K562 (cell line): ENCODE measurements at regions not wholly inside any gene's neighbourhood (a gene's known extent, or its start where the extent isn't known, plus 50 kb on each side); places are given as distances from the start of the nearest gene placed in this dataset.

Experiments used
- ATAC-seq: fragments of 200-7000 bp; cut with Tn5 transposase; 3 replicates; pipeline ENCODE4 v1.9.1; 2020; ENCODE audit warnings: moderate library complexity
- BruUV-seq: library from RNA; stranded (reverse); fragments of 400-500 nt; replicated peaks from 2 replicates; lab custom pipeline; 2021; lab: Mats Ljungman, UMichigan
- CTCF ChIA-PET: fragments of 300-600 bp; formaldehyde crosslinking; extraction: SDS; loops from one replicate; lab custom pipeline; 2021; ENCODE audit warnings: low intra/inter-chr PET ratio; lab: Yijun Ruan, JAX
- POLR2A ChIA-PET: fragments of 300-600, 350-650 bp; sonication (Branson Sonifier 250); formaldehyde crosslinking; extraction: SDS; loops from one replicate; lab custom pipeline; 2021; ENCODE audit warnings: antibody characterized with exemption, inconsistent platforms; lab: Yijun Ruan, JAX
- DNase-seq, 4 experiments: peaks; one replicate each; pipeline versions ENCODE4 v3.0.0 to v3.0.0-alpha.2; 2011 to 2018; ENCODE audit warnings: low spot score in 3 of 4, mixed read lengths in 3 of 4; ENCODE audit errors: extremely low read depth in 1 of 4
- FAIRE-seq: peaks from 2 replicates; lab custom pipeline; 2011; peaks lifted over from hg19 to GRCh38; lab: Jason Lieb, UNC
- H2AFZ ChIP-seq: 2 replicates; pipeline ENCODE4 v1.6.0; 2011; ENCODE audit warnings: low read depth, low read length, control low read depth, inconsistent platforms
- H3K27ac ChIP-seq: fragments of 200-600 bp; 3 replicates; pipeline ENCODE4 v1.8.0; 2011; ENCODE audit warnings: low read depth, mild to moderate bottlenecking, control low read depth, inconsistent platforms, low read length, moderate library complexity, mixed read lengths; ENCODE audit errors: extremely low read depth
- H3K27me3 ChIP-seq, 2 experiments: fragments of 300-600 bp in 1 of 2; 2 replicates in 1 of 2; 3 replicates in 1 of 2; pipeline versions ENCODE4 v1.6.0 to v1.8.0; 2011; ENCODE audit warnings: inconsistent platforms in 2 of 2, low read length in 2 of 2, mild to moderate bottlenecking in 1 of 2, mixed read lengths in 1 of 2, moderate library complexity in 1 of 2; ENCODE audit not compliant: control insufficient read depth in 2 of 2, insufficient read depth in 2 of 2
- H3K36me3 ChIP-seq: fragments of 300-600 bp; 3 replicates; pipeline ENCODE4 v1.8.0; 2011; ENCODE audit warnings: mild to moderate bottlenecking, low read length, inconsistent platforms; ENCODE audit not compliant: control insufficient read depth, insufficient read depth
- H3K4me1 ChIP-seq, 2 experiments: fragments of 200-600 bp in 1 of 2; replicated peaks in 1 of 2; 2 replicates in 1 of 2; 3 replicates in 1 of 2; pipeline versions ENCODE4 v1.5.1 to v1.8.0; 2011; ENCODE audit warnings: inconsistent platforms in 2 of 2, low read length in 2 of 2, mild to moderate bottlenecking in 1 of 2, mixed read lengths in 1 of 2, moderate library complexity in 1 of 2; ENCODE audit not compliant: control insufficient read depth in 2 of 2, insufficient read depth in 2 of 2
- H3K4me2 ChIP-seq: 2 replicates; pipeline ENCODE4 v1.6.1; 2011; ENCODE audit warnings: low read length, control low read depth, inconsistent platforms, mixed read lengths; ENCODE audit not compliant: insufficient read depth
- H3K4me3 ChIP-seq: fragments of 200-600 bp; sonication (generic), shearing (Covaris generic); 2 replicates; pipeline ENCODE4 v1.5.1; 2016; ENCODE audit warnings: control low read depth, inconsistent platforms
- H3K79me2 ChIP-seq: fragments of 200-600 bp; 3 replicates; pipeline ENCODE4 v1.8.0; 2011; ENCODE audit warnings: low read length, inconsistent platforms; ENCODE audit not compliant: control insufficient read depth, insufficient read depth
- H3K9ac ChIP-seq, 2 experiments: 2 replicates each; pipeline versions ENCODE4 v1.6.0 to v1.6.1; 2011; ENCODE audit warnings: low read depth in 2 of 2, low read length in 2 of 2, control low read depth in 1 of 2, inconsistent platforms in 1 of 2, mild to moderate bottlenecking in 1 of 2, mixed read lengths in 1 of 2; ENCODE audit not compliant: insufficient read depth in 1 of 2
- H3K9me1 ChIP-seq: one replicate; pipeline ENCODE4 v1.6.0; 2011; ENCODE audit warnings: inconsistent platforms, mild to moderate bottlenecking, low read length, moderate library complexity; ENCODE audit not compliant: control insufficient read depth, insufficient read depth
- H3K9me3 ChIP-seq: replicated peaks from 2 replicates; pipeline ENCODE4 v1.5.1; 2011; ENCODE audit warnings: low read depth, low read length, inconsistent platforms; ENCODE audit not compliant: control insufficient read depth, insufficient read depth
- H4K20me1 ChIP-seq: replicated peaks from 2 replicates; pipeline ENCODE4 v1.6.1; 2011; ENCODE audit warnings: low read length, inconsistent platforms, mixed read lengths; ENCODE audit not compliant: control insufficient read depth, insufficient read depth
- CREBBP ChIP-seq: IDR thresholded peaks from one replicate; pipeline ENCODE4 v1.6.1; 2012; ENCODE audit warnings: low read depth, mild to moderate bottlenecking, control low read depth, inconsistent platforms, low read length
- HOXB6 ChIP-seq: fragments of 250-450 bp; sonication (Bioruptor Pico); IDR thresholded peaks from 2 replicates; pipeline ENCODE4 v1.5.1; 2022; ENCODE audit warnings: mild to moderate bottlenecking, borderline replicate concordance
- NFIC ChIP-seq: fragments of 450-650 bp; IDR thresholded peaks from 2 replicates; pipeline ENCODE4 v1.6.1; 2017; ENCODE audit warnings: mild to moderate bottlenecking, inconsistent platforms
- PHTF2 ChIP-seq: fragments of 250-450 bp; sonication (Bioruptor Pico); IDR thresholded peaks from 2 replicates; pipeline ENCODE4 v1.5.0; 2021; ENCODE audit warnings: mild to moderate bottlenecking
- RBM25 ChIP-seq: fragments of 200-400 bp; formaldehyde crosslinking; IDR thresholded peaks from 2 replicates; pipeline ENCODE4 v1.6.1; 2018; ENCODE audit warnings: low read length, low read depth, moderate library complexity; ENCODE audit not compliant: severe bottlenecking
- U2AF2 ChIP-seq: fragments of 200-400 bp; formaldehyde crosslinking; optimal IDR thresholded peaks from 2 replicates; pipeline ENCODE3; 2017; ENCODE audit warnings: low read depth, mild to moderate bottlenecking, low read length
- XRCC4 ChIP-seq: IDR thresholded peaks from one replicate; pipeline ENCODE4 v1.6.1; 2011; ENCODE audit not compliant: insufficient read depth, insufficient read length; ENCODE audit errors: extremely low read depth
- WGBS: fragments of 100-300 bp; shearing (Covaris generic); methylation state at CpG from one replicate; pipeline ENCODE4 v1.1.6; 2016; ENCODE audit warnings: low coverage, mixed read lengths; ENCODE audit not compliant: insufficient coverage; ENCODE audit errors: missing lambda C conversion rate; 5-methylcytosine and 5-hydroxymethylcytosine counted together
- in situ Hi-C: fragments of 300-500 bp; cut with MboI; formaldehyde crosslinking; loops from 4 replicates; pipeline ENCODE4 v1.15.0; 2018; ENCODE audit warnings: inconsistent platforms, mixed read lengths
- intact Hi-C: fragments of 100-400 bp; cut with micrococcal nuclease; formaldehyde crosslinking; loops from 2 replicates; pipeline ENCODE4 v1.14.2; 2022
- TF ChIP-seq, protein P1 (sequence below): fragments of 250-450 bp; sonication (Bioruptor Pico); IDR thresholded peaks from 2 replicates; pipeline ENCODE4 v1.4.0; 2020
- TF ChIP-seq, protein P2 (sequence below): sonication (generic); formaldehyde crosslinking; IDR thresholded peaks from 2 replicates; pipeline ENCODE4 v1.8.0; 2023; ENCODE audit warnings: mild to moderate bottlenecking, missing genetic modification reagents
- TF ChIP-seq, protein P3 (sequence below), 2 experiments: fragments of 150-350 bp in 1 of 2; IDR thresholded peaks; 2 replicates each; pipeline ENCODE4 v1.6.1; 2012 to 2016; ENCODE audit warnings: low read depth in 2 of 2, low read length in 2 of 2, mild to moderate bottlenecking in 1 of 2, moderate library complexity in 1 of 2

DNA sequence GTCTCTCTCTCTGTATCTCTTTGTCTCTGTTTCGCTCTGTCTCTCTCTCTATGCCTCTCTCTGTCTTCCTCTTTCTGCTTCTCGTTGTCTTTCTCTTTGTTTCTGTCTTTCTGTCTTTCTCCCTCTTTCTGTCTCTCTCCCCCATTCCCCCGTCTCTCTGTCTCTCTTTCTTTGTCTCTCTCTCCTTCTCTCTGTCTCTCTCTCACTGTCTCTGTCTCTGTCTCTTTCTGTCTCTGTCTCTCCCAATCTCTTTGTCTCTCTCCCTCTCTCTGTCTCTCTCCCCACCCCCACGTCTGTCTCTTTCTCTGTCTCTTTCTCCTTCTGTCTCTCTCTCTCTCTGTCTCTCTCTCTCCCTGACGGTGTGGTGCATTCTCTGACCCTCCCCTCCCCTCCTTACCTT is 71.9 kb upstream of the ZNF516 start:
- Histone ChIP-seq H2AFZ (no peak overlapping the region), H3K27ac (no peak overlapping the region), H3K4me2 (no peak overlapping the region), H3K9me1 (no peaks in the 10 kb centered on the region), H3K79me2 (no peaks in the 10 kb centered on the region), H3K4me1 (no peaks in the 10 kb centered on the region), H4K20me1 (no peaks in the 10 kb centered on the region), H3K36me3 (no peaks in the 10 kb centered on the region), H3K27me3 (peaks cover 0 to 33% of the 10 kb centered on the region in 2 experiments; a peak in 2 of 5 replicates), H3K4me3 (no peak overlapping the region), H3K9ac (no peak overlapping the region), H3K9me3 (no peaks in the 10 kb centered on the region)
- intact Hi-C loops, result no loop called here
- FAIRE-seq (no peak), DNase-seq (no peak), ATAC-seq (no peak)
- WGBS, result 0% methylated on average over 1 of the region's 5 CpGs
- ChIA-PET POLR2A (no interaction called here), CTCF (no interaction called here)
- BruUV-seq, result no TSS peak
- in situ Hi-C loops, result no loop called here
- TF ChIP-seq CREBBP (no peak), HOXB6 (CRISPR knock-in tag) (no peak), U2AF2 (no peak), PHTF2 (no peak), NFIC (no peak), XRCC4 (no peak), RBM25 (no peak)
- TF ChIP-seq, protein P1, sequence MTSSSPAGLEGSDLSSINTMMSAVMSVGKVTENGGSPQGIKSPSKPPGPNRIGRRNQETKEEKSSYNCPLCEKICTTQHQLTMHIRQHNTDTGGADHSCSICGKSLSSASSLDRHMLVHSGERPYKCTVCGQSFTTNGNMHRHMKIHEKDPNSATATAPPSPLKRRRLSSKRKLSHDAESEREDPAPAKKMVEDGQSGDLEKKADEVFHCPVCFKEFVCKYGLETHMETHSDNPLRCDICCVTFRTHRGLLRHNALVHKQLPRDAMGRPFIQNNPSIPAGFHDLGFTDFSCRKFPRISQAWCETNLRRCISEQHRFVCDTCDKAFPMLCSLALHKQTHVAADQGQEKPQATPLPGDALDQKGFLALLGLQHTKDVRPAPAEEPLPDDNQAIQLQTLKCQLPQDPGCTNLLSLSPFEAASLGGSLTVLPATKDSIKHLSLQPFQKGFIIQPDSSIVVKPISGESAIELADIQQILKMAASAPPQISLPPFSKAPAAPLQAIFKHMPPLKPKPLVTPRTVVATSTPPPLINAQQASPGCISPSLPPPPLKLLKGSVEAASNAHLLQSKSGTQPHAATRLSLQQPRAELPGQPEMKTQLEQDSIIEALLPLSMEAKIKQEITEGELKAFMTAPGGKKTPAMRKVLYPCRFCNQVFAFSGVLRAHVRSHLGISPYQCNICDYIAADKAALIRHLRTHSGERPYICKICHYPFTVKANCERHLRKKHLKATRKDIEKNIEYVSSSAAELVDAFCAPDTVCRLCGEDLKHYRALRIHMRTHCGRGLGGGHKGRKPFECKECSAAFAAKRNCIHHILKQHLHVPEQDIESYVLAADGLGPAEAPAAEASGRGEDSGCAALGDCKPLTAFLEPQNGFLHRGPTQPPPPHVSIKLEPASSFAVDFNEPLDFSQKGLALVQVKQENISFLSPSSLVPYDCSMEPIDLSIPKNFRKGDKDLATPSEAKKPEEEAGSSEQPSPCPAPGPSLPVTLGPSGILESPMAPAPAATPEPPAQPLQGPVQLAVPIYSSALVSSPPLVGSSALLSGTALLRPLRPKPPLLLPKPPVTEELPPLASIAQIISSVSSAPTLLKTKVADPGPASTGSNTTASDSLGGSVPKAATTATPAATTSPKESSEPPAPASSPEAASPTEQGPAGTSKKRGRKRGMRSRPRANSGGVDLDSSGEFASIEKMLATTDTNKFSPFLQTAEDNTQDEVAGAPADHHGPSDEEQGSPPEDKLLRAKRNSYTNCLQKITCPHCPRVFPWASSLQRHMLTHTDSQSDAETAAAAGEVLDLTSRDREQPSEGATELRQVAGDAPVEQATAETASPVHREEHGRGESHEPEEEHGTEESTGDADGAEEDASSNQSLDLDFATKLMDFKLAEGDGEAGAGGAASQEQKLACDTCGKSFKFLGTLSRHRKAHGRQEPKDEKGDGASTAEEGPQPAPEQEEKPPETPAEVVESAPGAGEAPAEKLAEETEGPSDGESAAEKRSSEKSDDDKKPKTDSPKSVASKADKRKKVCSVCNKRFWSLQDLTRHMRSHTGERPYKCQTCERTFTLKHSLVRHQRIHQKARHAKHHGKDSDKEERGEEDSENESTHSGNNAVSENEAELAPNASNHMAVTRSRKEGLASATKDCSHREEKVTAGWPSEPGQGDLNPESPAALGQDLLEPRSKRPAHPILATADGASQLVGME, result no peak
- TF ChIP-seq, protein P2, sequence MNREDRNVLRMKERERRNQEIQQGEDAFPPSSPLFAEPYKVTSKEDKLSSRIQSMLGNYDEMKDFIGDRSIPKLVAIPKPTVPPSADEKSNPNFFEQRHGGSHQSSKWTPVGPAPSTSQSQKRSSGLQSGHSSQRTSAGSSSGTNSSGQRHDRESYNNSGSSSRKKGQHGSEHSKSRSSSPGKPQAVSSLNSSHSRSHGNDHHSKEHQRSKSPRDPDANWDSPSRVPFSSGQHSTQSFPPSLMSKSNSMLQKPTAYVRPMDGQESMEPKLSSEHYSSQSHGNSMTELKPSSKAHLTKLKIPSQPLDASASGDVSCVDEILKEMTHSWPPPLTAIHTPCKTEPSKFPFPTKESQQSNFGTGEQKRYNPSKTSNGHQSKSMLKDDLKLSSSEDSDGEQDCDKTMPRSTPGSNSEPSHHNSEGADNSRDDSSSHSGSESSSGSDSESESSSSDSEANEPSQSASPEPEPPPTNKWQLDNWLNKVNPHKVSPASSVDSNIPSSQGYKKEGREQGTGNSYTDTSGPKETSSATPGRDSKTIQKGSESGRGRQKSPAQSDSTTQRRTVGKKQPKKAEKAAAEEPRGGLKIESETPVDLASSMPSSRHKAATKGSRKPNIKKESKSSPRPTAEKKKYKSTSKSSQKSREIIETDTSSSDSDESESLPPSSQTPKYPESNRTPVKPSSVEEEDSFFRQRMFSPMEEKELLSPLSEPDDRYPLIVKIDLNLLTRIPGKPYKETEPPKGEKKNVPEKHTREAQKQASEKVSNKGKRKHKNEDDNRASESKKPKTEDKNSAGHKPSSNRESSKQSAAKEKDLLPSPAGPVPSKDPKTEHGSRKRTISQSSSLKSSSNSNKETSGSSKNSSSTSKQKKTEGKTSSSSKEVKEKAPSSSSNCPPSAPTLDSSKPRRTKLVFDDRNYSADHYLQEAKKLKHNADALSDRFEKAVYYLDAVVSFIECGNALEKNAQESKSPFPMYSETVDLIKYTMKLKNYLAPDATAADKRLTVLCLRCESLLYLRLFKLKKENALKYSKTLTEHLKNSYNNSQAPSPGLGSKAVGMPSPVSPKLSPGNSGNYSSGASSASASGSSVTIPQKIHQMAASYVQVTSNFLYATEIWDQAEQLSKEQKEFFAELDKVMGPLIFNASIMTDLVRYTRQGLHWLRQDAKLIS, result no peak
- TF ChIP-seq, protein P3, sequence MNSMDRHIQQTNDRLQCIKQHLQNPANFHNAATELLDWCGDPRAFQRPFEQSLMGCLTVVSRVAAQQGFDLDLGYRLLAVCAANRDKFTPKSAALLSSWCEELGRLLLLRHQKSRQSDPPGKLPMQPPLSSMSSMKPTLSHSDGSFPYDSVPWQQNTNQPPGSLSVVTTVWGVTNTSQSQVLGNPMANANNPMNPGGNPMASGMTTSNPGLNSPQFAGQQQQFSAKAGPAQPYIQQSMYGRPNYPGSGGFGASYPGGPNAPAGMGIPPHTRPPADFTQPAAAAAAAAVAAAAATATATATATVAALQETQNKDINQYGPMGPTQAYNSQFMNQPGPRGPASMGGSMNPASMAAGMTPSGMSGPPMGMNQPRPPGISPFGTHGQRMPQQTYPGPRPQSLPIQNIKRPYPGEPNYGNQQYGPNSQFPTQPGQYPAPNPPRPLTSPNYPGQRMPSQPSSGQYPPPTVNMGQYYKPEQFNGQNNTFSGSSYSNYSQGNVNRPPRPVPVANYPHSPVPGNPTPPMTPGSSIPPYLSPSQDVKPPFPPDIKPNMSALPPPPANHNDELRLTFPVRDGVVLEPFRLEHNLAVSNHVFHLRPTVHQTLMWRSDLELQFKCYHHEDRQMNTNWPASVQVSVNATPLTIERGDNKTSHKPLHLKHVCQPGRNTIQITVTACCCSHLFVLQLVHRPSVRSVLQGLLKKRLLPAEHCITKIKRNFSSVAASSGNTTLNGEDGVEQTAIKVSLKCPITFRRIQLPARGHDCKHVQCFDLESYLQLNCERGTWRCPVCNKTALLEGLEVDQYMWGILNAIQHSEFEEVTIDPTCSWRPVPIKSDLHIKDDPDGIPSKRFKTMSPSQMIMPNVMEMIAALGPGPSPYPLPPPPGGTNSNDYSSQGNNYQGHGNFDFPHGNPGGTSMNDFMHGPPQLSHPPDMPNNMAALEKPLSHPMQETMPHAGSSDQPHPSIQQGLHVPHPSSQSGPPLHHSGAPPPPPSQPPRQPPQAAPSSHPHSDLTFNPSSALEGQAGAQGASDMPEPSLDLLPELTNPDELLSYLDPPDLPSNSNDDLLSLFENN (IDR thresholded peaks at IDR 0.05; ENCODE audit: low read depth in 2 of 2, low read length in 2 of 2), result no peak
